ENCODE measurements at regions not wholly inside any gene's neighbourhood (a gene's known extent, or its start where the extent isn't known, plus 50 kb on each side); places are given as distances from the start of the nearest gene placed in this dataset.
"Not testable (repeated sequence)": the region's sequence is repeated elsewhere in the genome, so short reads cannot be mapped to it uniquely, and the experiment has no call there.

DNA sequence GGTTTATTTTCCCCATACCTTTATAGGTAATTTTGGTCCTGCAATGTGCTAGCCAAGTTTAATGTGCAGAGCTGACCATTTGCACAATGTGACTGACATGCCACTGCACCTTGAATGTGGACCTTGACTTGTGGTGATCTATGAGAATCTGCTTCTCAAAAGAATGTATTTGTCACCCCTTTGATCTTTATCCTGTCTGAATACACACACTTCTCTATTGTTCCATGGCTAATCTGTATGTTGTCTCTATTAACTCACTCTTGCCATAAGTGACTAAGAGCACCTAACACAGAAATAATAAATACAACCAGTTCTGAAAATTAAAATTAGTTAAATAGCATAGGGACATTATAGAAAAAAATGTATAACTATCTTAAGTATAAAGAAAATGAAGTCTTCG, 1447.6 kb downstream of the RPIA start:
- H3K4me1 ChIP-seq (ENCODE audit: control insufficient read depth, insufficient read depth, low read length); H3K27me3 ChIP-seq (ENCODE audit: control insufficient read depth, insufficient read depth, low read length); H3K9me3 ChIP-seq (replicated peaks; ENCODE audit: low read length); H3K36me3 ChIP-seq (ENCODE audit: insufficient read depth, low read length); H3K4me3 ChIP-seq (ENCODE audit: low read length); H3K9ac ChIP-seq (ENCODE audit: low read depth, low read length); H3K4me2 ChIP-seq (ENCODE audit: low read length): not testable (repeated sequence)

DNA sequence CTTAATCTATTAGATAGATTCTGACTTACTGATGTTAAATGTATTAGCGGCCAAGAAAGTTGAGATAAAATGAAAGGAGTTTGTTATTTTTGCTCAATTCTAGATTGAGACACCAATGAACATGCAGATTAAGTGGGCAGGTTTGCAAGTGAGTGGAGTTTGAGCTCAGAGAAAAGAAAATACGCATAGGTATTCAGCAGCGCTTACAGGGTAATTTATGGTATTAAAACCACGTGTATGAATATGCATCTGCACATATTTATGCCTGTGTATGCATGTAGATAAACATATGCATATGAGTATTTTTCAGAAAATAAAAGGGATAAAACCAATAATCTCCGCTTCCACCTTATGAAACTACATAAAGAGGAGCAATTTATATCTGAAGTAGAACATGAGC, 1450.1 kb downstream of the RPIA start:
- not testable (repeated sequence) for H3K27me3 ChIP-seq (ENCODE audit: control insufficient read depth, insufficient read depth, low read length); H3K9ac ChIP-seq (ENCODE audit: low read depth, low read length); H3K4me1 ChIP-seq (ENCODE audit: control insufficient read depth, insufficient read depth, low read length); H3K4me3 ChIP-seq (ENCODE audit: low read length); H3K4me2 ChIP-seq (ENCODE audit: low read length); H3K36me3 ChIP-seq (ENCODE audit: insufficient read depth, low read length); H3K9me3 ChIP-seq (replicated peaks; ENCODE audit: low read length)

DNA sequence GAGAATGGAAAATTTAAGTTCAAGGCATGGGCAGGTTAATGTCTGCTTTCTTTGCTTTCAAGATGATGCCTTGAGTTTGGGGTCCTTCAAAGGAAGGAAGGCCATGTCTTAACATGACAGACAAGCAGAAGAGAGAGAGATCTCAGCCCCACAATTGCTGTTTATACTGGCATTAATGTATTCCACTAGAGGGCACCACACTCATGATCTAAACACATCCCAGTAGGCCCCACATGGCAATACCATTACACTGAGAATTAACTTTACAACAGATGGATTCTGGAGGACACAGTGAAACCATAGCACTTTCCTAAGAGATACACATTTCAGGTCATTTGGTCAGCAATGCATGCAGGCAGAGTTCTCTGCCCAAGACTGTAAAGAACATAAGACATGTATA, 1460.3 kb downstream of the RPIA start:
- H3K4me3 ChIP-seq (ENCODE audit: low read length); H3K9ac ChIP-seq (ENCODE audit: low read depth, low read length); H3K27me3 ChIP-seq (ENCODE audit: control insufficient read depth, insufficient read depth, low read length); H3K4me1 ChIP-seq (ENCODE audit: control insufficient read depth, insufficient read depth, low read length); H3K4me2 ChIP-seq (ENCODE audit: low read length); H3K36me3 ChIP-seq (ENCODE audit: insufficient read depth, low read length); H3K9me3 ChIP-seq (replicated peaks; ENCODE audit: low read length): not testable (repeated sequence)

DNA sequence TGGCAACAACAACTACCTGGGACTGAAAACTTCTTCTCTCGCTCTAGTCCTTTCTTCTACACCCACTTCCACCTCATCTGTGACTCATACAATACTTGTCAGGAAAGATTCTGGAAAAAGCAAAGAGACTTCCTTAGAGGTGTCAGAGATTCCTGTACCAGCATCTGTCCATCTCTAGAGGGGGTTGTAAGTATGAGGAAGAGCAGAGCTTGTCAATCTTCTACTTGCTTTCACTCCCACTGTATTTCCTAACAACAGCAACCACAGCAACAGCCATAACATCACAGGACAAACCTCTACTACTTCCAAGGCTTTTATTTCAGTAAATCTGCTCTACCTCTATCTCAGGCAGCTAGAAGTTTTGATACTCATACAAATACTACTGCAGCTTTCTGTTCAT, 1479.5 kb downstream of the RPIA start:
- H3K27me3 ChIP-seq (ENCODE audit: control insufficient read depth, insufficient read depth, low read length); H3K9ac ChIP-seq (ENCODE audit: low read depth, low read length); H3K4me1 ChIP-seq (ENCODE audit: control insufficient read depth, insufficient read depth, low read length); H3K9me3 ChIP-seq (replicated peaks; ENCODE audit: low read length); H3K36me3 ChIP-seq (ENCODE audit: insufficient read depth, low read length); H3K4me3 ChIP-seq (ENCODE audit: low read length); H3K4me2 ChIP-seq (ENCODE audit: low read length): not testable (repeated sequence)

GRCh38 chr2:90173081-90173480, 1481.6 kb downstream of the RPIA start:
- H3K4me3 ChIP-seq (ENCODE audit: low read length); H3K4me2 ChIP-seq (ENCODE audit: low read length); H3K36me3 ChIP-seq (ENCODE audit: insufficient read depth, low read length); H3K9me3 ChIP-seq (replicated peaks; ENCODE audit: low read length); H3K27me3 ChIP-seq (ENCODE audit: control insufficient read depth, insufficient read depth, low read length); H3K9ac ChIP-seq (ENCODE audit: low read depth, low read length); H3K4me1 ChIP-seq (ENCODE audit: control insufficient read depth, insufficient read depth, low read length): not testable (repeated sequence)

- not testable (repeated sequence) for H3K36me3 ChIP-seq (ENCODE audit: insufficient read depth, low read length); H3K9ac ChIP-seq (ENCODE audit: low read depth, low read length); H3K4me1 ChIP-seq (ENCODE audit: control insufficient read depth, insufficient read depth, low read length); H3K4me3 ChIP-seq (ENCODE audit: low read length); H3K4me2 ChIP-seq (ENCODE audit: low read length); H3K9me3 ChIP-seq (replicated peaks; ENCODE audit: low read length); H3K27me3 ChIP-seq (ENCODE audit: control insufficient read depth, insufficient read depth, low read length)
Observed at GRCh38 chr2:90179591-90179990, 1488.1 kb downstream of the RPIA start.

GRCh38 chr2:90207454-90208058, 1516.1 kb downstream of the RPIA start:
- no peak overlapping the region for H3K4me2 ChIP-seq (ENCODE audit: low read length)
- H3K27me3 ChIP-seq (ENCODE audit: control insufficient read depth, insufficient read depth, low read length), result no peaks in the 10 kb centered on the region
- no peaks in the 10 kb centered on the region for H3K9me3 ChIP-seq (replicated peaks; ENCODE audit: low read length)
- H3K36me3 ChIP-seq (ENCODE audit: insufficient read depth, low read length), result no peaks in the 10 kb centered on the region
- H3K4me3 ChIP-seq (ENCODE audit: low read length), result no peak overlapping the region
- H3K4me1 ChIP-seq (ENCODE audit: control insufficient read depth, insufficient read depth, low read length), result no peaks in the 10 kb centered on the region
- H3K9ac ChIP-seq (ENCODE audit: low read depth, low read length), result no peak overlapping the region

DNA sequence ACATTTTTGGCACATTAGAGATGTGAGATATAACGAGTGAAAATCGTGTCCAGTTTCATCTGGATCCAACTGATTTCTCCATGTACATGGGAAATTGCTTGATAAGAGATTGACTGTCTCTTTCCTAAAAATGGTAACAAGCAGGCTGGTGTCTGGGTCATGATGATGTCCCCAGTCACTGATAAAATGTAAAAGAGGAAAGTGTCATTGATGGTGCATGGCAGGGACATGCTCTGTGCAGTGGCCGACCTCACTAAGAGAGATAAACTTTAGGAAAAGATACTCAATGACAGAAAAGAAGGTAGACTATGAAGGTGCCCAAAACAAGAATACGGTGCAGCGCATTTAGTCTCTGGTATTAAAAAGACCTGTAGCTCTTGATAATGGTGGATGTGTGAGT, 1517.5 kb downstream of the RPIA start:
- no peak overlapping the region for H3K4me2 ChIP-seq (ENCODE audit: low read length)
- H3K27me3 ChIP-seq (ENCODE audit: control insufficient read depth, insufficient read depth, low read length), result no peaks in the 10 kb centered on the region
- no peaks in the 10 kb centered on the region for H3K36me3 ChIP-seq (ENCODE audit: insufficient read depth, low read length)
- no peaks in the 10 kb centered on the region for H3K9me3 ChIP-seq (replicated peaks; ENCODE audit: low read length)
- H3K4me1 ChIP-seq (ENCODE audit: control insufficient read depth, insufficient read depth, low read length), result no peaks in the 10 kb centered on the region
- no peak overlapping the region for H3K4me3 ChIP-seq (ENCODE audit: low read length)
- H3K9ac ChIP-seq (ENCODE audit: low read depth, low read length), result no peak overlapping the region

GRCh38 chr2:90209806-90210205, 1518.3 kb downstream of the RPIA start:
- Histone ChIP-seq H3K9me3 (replicated peaks; ENCODE audit: low read length) (no peaks in the 10 kb centered on the region), H3K9ac (ENCODE audit: low read depth, low read length) (no peak overlapping the region), H3K4me1 (ENCODE audit: control insufficient read depth, insufficient read depth, low read length) (no peaks in the 10 kb centered on the region), H3K36me3 (ENCODE audit: insufficient read depth, low read length) (no peaks in the 10 kb centered on the region), H3K4me2 (ENCODE audit: low read length) (no peak overlapping the region), H3K27me3 (ENCODE audit: control insufficient read depth, insufficient read depth, low read length) (no peaks in the 10 kb centered on the region), H3K4me3 (ENCODE audit: low read length) (no peak overlapping the region)

DNA sequence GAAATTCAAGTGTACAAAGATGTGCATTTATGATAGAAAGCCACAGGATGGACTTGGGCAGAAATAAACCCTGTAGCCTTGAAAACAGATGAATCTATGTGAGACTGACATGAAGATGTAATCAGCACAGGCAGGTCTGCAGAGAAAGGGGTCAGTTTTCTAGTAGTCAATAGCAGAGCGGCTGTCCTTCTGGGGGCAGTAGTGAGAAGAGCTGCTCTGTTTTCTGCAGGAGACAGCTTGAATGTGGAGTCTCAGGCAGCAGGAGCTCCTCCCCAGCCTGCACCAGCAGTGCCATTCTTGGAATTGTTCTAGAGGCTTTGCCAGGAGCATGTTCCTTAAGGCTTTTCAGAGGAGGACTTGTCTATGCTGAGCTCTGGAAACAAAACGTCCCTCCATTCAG, 1524.4 kb downstream of the RPIA start:
- H3K4me2 ChIP-seq (ENCODE audit: low read length); H3K27me3 ChIP-seq (ENCODE audit: control insufficient read depth, insufficient read depth, low read length); H3K36me3 ChIP-seq (ENCODE audit: insufficient read depth, low read length); H3K4me3 ChIP-seq (ENCODE audit: low read length); H3K9me3 ChIP-seq (replicated peaks; ENCODE audit: low read length); H3K9ac ChIP-seq (ENCODE audit: low read depth, low read length); H3K4me1 ChIP-seq (ENCODE audit: control insufficient read depth, insufficient read depth, low read length): not testable (repeated sequence)

DNA sequence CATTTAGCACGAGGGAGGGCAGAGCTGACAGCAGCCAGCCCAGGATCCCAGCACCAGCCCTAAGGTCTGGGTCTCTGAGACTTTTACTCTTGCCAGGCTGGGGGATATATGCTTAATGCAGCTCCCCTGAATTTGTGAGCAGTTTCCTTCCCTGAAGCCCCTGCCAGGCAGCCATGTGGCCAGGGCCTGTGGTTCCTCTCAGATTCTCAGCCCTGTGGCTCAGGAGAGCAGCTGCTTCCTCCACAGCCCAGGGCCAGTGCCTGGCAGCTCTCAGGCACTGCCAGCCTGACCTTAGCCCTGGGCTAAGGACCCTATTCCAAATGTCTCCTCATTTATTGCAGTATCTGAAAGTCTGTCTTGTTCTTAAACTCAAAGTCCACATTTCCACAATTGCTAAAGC, 1525.3 kb downstream of the RPIA start:
- H3K27me3 ChIP-seq (ENCODE audit: control insufficient read depth, insufficient read depth, low read length); H3K9me3 ChIP-seq (replicated peaks; ENCODE audit: low read length); H3K4me1 ChIP-seq (ENCODE audit: control insufficient read depth, insufficient read depth, low read length); H3K4me3 ChIP-seq (ENCODE audit: low read length); H3K9ac ChIP-seq (ENCODE audit: low read depth, low read length); H3K36me3 ChIP-seq (ENCODE audit: insufficient read depth, low read length); H3K4me2 ChIP-seq (ENCODE audit: low read length): not testable (repeated sequence)

DNA sequence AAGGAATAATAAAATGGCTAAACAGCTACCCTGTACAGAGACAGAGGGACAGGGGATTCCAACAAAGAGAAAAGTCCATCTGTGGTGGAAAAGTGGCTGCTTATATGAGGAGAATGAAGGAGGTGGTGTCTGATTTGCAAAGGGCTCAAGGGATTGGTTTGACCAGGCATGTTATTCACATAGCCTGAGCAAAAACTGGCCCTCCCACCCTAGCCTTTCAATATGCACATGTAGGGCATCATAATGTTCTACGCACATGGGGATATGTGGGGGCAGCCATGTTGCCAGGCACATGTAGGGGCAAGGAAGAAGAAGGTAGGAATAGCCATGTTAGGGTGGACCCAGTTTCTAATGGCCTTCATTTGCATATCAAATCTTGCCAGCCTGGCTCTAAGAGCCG, 1527.1 kb downstream of the RPIA start:
- H3K27me3 ChIP-seq (ENCODE audit: control insufficient read depth, insufficient read depth, low read length); H3K9me3 ChIP-seq (replicated peaks; ENCODE audit: low read length); H3K9ac ChIP-seq (ENCODE audit: low read depth, low read length); H3K36me3 ChIP-seq (ENCODE audit: insufficient read depth, low read length); H3K4me2 ChIP-seq (ENCODE audit: low read length); H3K4me3 ChIP-seq (ENCODE audit: low read length); H3K4me1 ChIP-seq (ENCODE audit: control insufficient read depth, insufficient read depth, low read length): not testable (repeated sequence)
